NCI-H748 (cell line): ENCODE measurements at regions not wholly inside any gene's neighbourhood (a gene's known extent, or its start where the extent isn't known, plus 50 kb on each side); places are given as distances from the start of the nearest gene placed in this dataset.
"Not testable (repeated sequence)": the region's sequence is repeated elsewhere in the genome, so short reads cannot be mapped to it uniquely, and the experiment has no call there.

Experiments
- DNase-seq: peaks from one replicate; lab custom pipeline; 2025; ENCODE audit not compliant: unreplicated experiment; lab: John Stamatoyannopoulos, UW

- DNase-seq = peak; percentile 93
Observed at GRCh38 chr17:19470530-19471261, 59.7 kb downstream of the RNF112 start.

- not testable (repeated sequence) for DNase-seq
Observed at GRCh38 chr17:19474405-19474804, 59.2 kb upstream of the SLC47A1 start.

- not testable (repeated sequence) for DNase-seq
Observed at GRCh38 chr17:19475800-19476199, 57.9 kb upstream of the SLC47A1 start.

- DNase-seq = no peak
Observed at GRCh38 chr17:19482576-19482975, 51.1 kb upstream of the SLC47A1 start.
